ENCODE measurements at regions not wholly inside any gene's neighbourhood (a gene's known extent, or its start where the extent isn't known, plus 50 kb on each side); places are given as distances from the start of the nearest gene placed in this dataset.

DNA sequence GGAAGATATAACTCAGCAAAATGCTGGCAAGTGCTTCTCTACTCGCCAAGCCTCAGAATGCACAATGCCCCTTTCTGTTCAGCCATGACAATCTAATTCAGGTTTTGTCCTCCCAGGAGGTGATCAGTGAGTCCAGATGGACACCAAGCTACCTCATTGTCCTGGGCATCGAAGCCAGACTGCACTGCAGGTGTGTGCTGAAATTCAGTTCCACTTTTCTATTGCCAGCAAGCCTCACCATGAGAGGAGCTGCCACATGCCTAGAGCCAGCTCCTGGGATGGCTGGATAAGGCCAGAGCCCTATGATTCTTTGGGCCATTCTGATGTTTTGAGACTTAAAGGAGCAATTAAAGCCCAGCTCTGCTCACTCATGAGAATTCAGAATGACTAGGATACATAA lies 186.7 kb downstream of the GRIN2B start:
- no peaks in the 10 kb centered on the region for H3K9me3 ChIP-seq
- ChIA-PET CTCF (no interaction called here), POLR2A (no interaction called here)
- 4% methylated on average over 2 of the region's 2 CpGs for WGBS (ENCODE audit: low lambda C conversion rate)
- H3K9ac ChIP-seq: no peak overlapping the region
- H3K4me1 ChIP-seq (ENCODE audit: control insufficient read depth in 1 of 2, insufficient read depth in 2 of 2, low read depth in 1 of 2, low read length in 1 of 2): no peaks in the 10 kb centered on the region
- H3K9me2 ChIP-seq: no peaks in the 10 kb centered on the region
- no peaks in the 10 kb centered on the region for H3K79me2 ChIP-seq (ENCODE audit: insufficient read depth)
- no peak for TF ChIP-seq EZH2phosphoT487 (IDR thresholded peaks at IDR 0.05; ENCODE audit: borderline replicate concordance, low read depth)
- H2AFZ ChIP-seq (ENCODE audit: low read depth): no peak overlapping the region
- no peak overlapping the region for H3K27ac ChIP-seq (ENCODE audit: low read depth in 2 of 2, low read length in 1 of 2)
- H3K4me2 ChIP-seq: no peak overlapping the region
- no peaks in the 10 kb centered on the region for H3K36me3 ChIP-seq (replicated peaks in 1 of 2; ENCODE audit: control insufficient read depth in 1 of 2, insufficient read depth in 2 of 2, low read length in 1 of 2)
- H3F3A ChIP-seq (replicated peaks; ENCODE audit: insufficient read depth): no peaks in the 10 kb centered on the region
- H3K27me3 ChIP-seq (ENCODE audit: insufficient read depth): no peaks in the 10 kb centered on the region
- no peak overlapping the region for H3K4me3 ChIP-seq (ENCODE audit: low read depth in 2 of 2, low read length in 1 of 2)
- H4K20me1 ChIP-seq (ENCODE audit: insufficient read depth): no peaks in the 10 kb centered on the region
- DNase-seq: no peak

DNA sequence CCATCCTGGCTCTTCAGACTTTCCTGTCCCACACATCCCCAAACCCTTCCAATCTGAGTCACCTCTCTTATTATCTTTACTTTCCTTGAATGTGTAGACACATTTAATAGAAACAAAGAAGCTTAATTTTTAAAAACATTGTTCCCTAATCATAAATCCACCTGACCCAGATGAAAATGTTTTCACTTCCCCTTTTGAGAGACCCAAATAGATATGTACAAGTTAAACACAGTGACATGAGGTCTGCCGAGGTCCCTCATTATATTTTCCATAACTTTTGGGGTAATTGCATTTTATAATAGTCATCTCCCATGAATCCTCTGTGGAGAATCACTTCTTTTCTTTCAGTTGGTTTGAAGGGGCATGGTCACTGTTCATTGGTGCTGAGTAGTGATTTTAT lies 191.1 kb downstream of the GRIN2B start:
- Histone ChIP-seq H3K27ac (ENCODE audit: low read depth in 2 of 2, low read length in 1 of 2) (no peak overlapping the region), H3K4me2 (no peak overlapping the region), H2AFZ (ENCODE audit: low read depth) (no peak overlapping the region), H3K4me3 (ENCODE audit: low read depth in 2 of 2, low read length in 1 of 2) (no peak overlapping the region), H3K9me2 (no peaks in the 10 kb centered on the region), H3K36me3 (replicated peaks in 1 of 2; ENCODE audit: control insufficient read depth in 1 of 2, insufficient read depth in 2 of 2, low read length in 1 of 2) (no peaks in the 10 kb centered on the region), H3K4me1 (ENCODE audit: control insufficient read depth in 1 of 2, insufficient read depth in 2 of 2, low read depth in 1 of 2, low read length in 1 of 2) (no peaks in the 10 kb centered on the region), H4K20me1 (ENCODE audit: insufficient read depth) (no peaks in the 10 kb centered on the region), H3K9ac (no peak overlapping the region), H3K79me2 (ENCODE audit: insufficient read depth) (no peaks in the 10 kb centered on the region), H3K27me3 (ENCODE audit: insufficient read depth) (no peaks in the 10 kb centered on the region), H3F3A (replicated peaks; ENCODE audit: insufficient read depth) (no peaks in the 10 kb centered on the region), H3K9me3 (no peaks in the 10 kb centered on the region)
- no peak for DNase-seq
- CTCF ChIA-PET: interaction anchor here (1.3 kb wide), 1 partner anchor 512 kb away, joined by 5 read pairs; no protein-coding TSS in a partner anchor
- 3% methylated on average over 1 of the region's 1 CpG for WGBS (ENCODE audit: low lambda C conversion rate)
- TF ChIP-seq EZH2phosphoT487 (IDR thresholded peaks at IDR 0.05; ENCODE audit: borderline replicate concordance, low read depth) (no peak), GATA2 (CRISPR knock-in tag; IDR thresholded peaks at IDR 0.05) (no peak), FOSL2 (IDR thresholded peaks at IDR 0.05; ENCODE audit: borderline replicate concordance, low read depth) (no peak), ELF1 (IDR thresholded peaks at IDR 0.05) (no peak)
- POLR2A ChIA-PET: no interaction called here

DNA sequence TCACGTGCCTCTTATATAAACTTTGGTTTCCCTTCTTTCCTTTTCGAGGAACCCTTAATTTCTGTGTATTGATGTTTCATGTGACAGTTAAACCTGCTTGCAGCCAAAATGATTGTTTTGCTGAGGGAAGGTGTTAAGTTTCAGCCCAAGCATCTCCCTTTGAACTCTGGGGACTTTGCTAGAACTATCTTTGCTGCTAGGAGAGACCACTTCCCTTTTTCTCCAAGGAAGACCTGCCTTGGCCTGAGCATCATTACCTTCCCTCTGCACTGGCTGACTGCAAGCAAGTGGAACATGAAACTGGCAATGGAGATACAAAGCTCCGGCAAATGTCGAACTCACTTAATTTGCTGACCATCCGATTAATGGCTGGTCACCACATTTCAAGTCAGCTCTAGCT lies 192.8 kb downstream of the GRIN2B start:
- DNase-seq: no peak
- H3K4me2 ChIP-seq: no peak overlapping the region
- H3K9me3 ChIP-seq: no peaks in the 10 kb centered on the region
- no peak overlapping the region for H2AFZ ChIP-seq (ENCODE audit: low read depth)
- H3K27me3 ChIP-seq (ENCODE audit: insufficient read depth): no peaks in the 10 kb centered on the region
- no peaks in the 10 kb centered on the region for H3F3A ChIP-seq (replicated peaks; ENCODE audit: insufficient read depth)
- no peak overlapping the region for H3K27ac ChIP-seq (ENCODE audit: low read depth in 2 of 2, low read length in 1 of 2)
- ChIA-PET POLR2A (no interaction called here), CTCF (no interaction called here)
- 31% methylated on average over 5 of the region's 5 CpGs for WGBS (ENCODE audit: low lambda C conversion rate)
- TF ChIP-seq, protein P1, sequence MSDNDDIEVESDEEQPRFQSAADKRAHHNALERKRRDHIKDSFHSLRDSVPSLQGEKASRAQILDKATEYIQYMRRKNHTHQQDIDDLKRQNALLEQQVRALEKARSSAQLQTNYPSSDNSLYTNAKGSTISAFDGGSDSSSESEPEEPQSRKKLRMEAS (IDR thresholded peaks at IDR 0.05; ENCODE audit: low read depth): no peak
- TF ChIP-seq RAD21 (IDR thresholded peaks at IDR 0.05; ENCODE audit: low read length): no peak
- no peak for TF ChIP-seq MXI1 (IDR thresholded peaks at IDR 0.05; ENCODE audit: low read depth, low read length)
- no peak for TF ChIP-seq TEAD4 (IDR thresholded peaks at IDR 0.05; ENCODE audit: borderline replicate concordance, insufficient read depth)
- TF ChIP-seq JUND (IDR thresholded peaks at IDR 0.05): no peak
- no peak for TF ChIP-seq NRF1 (IDR thresholded peaks at IDR 0.05; ENCODE audit: low read depth, low read length)
- TF ChIP-seq TAF1 (IDR thresholded peaks at IDR 0.05; ENCODE audit: borderline replicate concordance, low read depth, low read length): no peak
- TF ChIP-seq FOXJ3 (CRISPR knock-in tag; IDR thresholded peaks at IDR 0.05): no peak
- H3K9ac ChIP-seq: no peak overlapping the region
- no peaks in the 10 kb centered on the region for H3K79me2 ChIP-seq (ENCODE audit: insufficient read depth)
- no peaks in the 10 kb centered on the region for H3K36me3 ChIP-seq (replicated peaks in 1 of 2; ENCODE audit: control insufficient read depth in 1 of 2, insufficient read depth in 2 of 2, low read length in 1 of 2)
- H3K9me2 ChIP-seq: no peaks in the 10 kb centered on the region
- H3K4me1 ChIP-seq (ENCODE audit: control insufficient read depth in 1 of 2, insufficient read depth in 2 of 2, low read depth in 1 of 2, low read length in 1 of 2): no peaks in the 10 kb centered on the region
- H4K20me1 ChIP-seq (ENCODE audit: insufficient read depth): no peaks in the 10 kb centered on the region
- no peak overlapping the region for H3K4me3 ChIP-seq (ENCODE audit: low read depth in 2 of 2, low read length in 1 of 2)

All from SK-N-SH (cell line).